ENCODE measurements at regions not wholly inside any gene's neighbourhood (a gene's known extent, or its start where the extent isn't known, plus 50 kb on each side); places are given as distances from the start of the nearest gene placed in this dataset.

DNA sequence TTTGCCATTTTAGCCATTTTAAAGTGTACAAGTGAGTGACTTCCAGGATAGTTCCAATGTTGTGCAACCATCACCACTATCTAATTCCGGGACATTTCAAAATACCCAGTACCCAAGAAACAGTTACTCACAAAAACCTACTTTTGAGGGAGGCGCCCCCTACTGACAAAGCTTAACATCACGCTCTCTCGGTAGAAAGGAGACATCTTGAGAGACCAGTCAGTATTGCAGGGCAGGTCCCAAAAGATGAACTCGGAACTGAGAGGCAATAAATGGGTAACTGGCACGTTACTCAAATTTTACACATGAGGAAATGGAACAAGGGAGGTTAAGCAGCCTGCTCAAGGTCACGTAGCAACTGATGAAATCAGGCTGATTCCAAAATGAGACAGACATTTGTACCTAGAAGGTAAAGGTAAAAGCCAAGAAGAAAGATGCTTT is 50.0 kb upstream of the POU2AF1 start:
- TF ChIP-seq, protein P1, sequence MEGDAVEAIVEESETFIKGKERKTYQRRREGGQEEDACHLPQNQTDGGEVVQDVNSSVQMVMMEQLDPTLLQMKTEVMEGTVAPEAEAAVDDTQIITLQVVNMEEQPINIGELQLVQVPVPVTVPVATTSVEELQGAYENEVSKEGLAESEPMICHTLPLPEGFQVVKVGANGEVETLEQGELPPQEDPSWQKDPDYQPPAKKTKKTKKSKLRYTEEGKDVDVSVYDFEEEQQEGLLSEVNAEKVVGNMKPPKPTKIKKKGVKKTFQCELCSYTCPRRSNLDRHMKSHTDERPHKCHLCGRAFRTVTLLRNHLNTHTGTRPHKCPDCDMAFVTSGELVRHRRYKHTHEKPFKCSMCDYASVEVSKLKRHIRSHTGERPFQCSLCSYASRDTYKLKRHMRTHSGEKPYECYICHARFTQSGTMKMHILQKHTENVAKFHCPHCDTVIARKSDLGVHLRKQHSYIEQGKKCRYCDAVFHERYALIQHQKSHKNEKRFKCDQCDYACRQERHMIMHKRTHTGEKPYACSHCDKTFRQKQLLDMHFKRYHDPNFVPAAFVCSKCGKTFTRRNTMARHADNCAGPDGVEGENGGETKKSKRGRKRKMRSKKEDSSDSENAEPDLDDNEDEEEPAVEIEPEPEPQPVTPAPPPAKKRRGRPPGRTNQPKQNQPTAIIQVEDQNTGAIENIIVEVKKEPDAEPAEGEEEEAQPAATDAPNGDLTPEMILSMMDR (conservative IDR thresholded peaks at IDR 0.05): peak; percentile 87
- no peak for TF ChIP-seq EZH2 (IDR thresholded peaks at IDR 0.05; ENCODE audit: low read depth)

All from PC-9 (cell line).